Activated CD8-positive, alpha-beta T cell treated with anti-CD3 and anti-CD28 coated beads for 36 hours (primary cell): ENCODE measurements at regions not wholly inside any gene's neighbourhood (a gene's known extent, or its start where the extent isn't known, plus 50 kb on each side); places are given as distances from the start of the nearest gene placed in this dataset.
"Not testable (repeated sequence)": the region's sequence is repeated elsewhere in the genome, so short reads cannot be mapped to it uniquely, and the experiment has no call there.

Source experiments
- ATAC-seq: fragments of 200-7000 bp; cut with Tn5 transposase; one replicate; pipeline ENCODE4 v1.10.0; 2021; ENCODE audit warnings: mild to moderate bottlenecking, moderate library complexity
- CTCF ChIA-PET: fragments of 350-600 bp; sonication (Branson Sonifier 250); formaldehyde crosslinking; loops from one replicate; lab custom pipeline; 2021; ENCODE audit warnings: antibody characterized with exemption; lab: Charles Lee
- POLR2A ChIA-PET: fragments of 350-600 bp; sonication (Branson Sonifier 250); formaldehyde crosslinking; loops from one replicate; lab custom pipeline; 2021; ENCODE audit warnings: antibody characterized with exemption; lab: Charles Lee
- DNase-seq: peaks from one replicate; pipeline ENCODE4 v3.0.0-alpha.2; 2020
- H3K27ac Mint-ChIP-seq: one replicate; pipeline ENCODE4 v1.8.0; 2021; ENCODE audit warnings: mild to moderate bottlenecking, mixed read lengths
- H3K27me3 Mint-ChIP-seq: one replicate; pipeline ENCODE4 v1.8.0; 2021; ENCODE audit warnings: mixed read lengths
- H3K36me3 Mint-ChIP-seq: one replicate; pipeline ENCODE4 v1.8.0; 2021; ENCODE audit warnings: low read depth, mixed read lengths
- H3K4me1 Mint-ChIP-seq: one replicate; pipeline ENCODE4 v1.8.0; 2021; ENCODE audit warnings: low read depth, mixed read lengths
- H3K4me3 Mint-ChIP-seq: one replicate; pipeline ENCODE4 v1.8.0; 2021; ENCODE audit warnings: mild to moderate bottlenecking, moderate library complexity, mixed read lengths
- H3K9me3 Mint-ChIP-seq: one replicate; pipeline ENCODE4 v1.8.0; 2021; ENCODE audit warnings: mixed read lengths
- intact Hi-C: fragments of 100-400 bp; cut with micrococcal nuclease; formaldehyde crosslinking; loops from one replicate; pipeline ENCODE4 v1.10.0; 2022
- TF ChIP-seq, protein P1 (sequence below): fragments of 200-600 bp; IDR thresholded peaks from one replicate; pipeline ENCODE4 v1.8.0; 2022; ENCODE audit warnings: antibody characterized with exemption, mild to moderate bottlenecking

DNA sequence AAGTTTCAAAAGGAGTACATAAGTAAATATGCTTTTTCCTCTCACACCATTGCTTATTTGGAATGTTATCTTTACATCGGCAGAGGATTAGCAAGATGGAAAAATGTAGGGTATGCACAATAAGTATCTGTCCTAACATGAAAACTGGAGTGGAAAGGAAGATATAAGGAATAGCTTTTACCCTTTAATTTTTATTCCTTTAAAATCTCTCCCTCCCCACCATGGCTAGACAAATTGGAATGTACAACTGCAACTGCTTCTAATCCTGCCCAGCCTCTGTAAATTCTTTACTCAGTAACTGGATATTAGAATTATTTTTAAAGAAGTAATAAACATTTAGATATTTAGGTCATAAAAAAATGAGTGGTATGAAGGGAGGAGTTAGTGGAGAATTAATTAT lies 171.5 kb downstream of the PCDH18 start:
- peaks cover 2% of the 10 kb centered on the region for H3K9me3 Mint-ChIP-seq
- DNase-seq (no peak), ATAC-seq (no peak)
- H3K27ac Mint-ChIP-seq, result no peak overlapping the region
- no peaks in the 10 kb centered on the region for H3K36me3 Mint-ChIP-seq
- TF ChIP-seq, protein P1, sequence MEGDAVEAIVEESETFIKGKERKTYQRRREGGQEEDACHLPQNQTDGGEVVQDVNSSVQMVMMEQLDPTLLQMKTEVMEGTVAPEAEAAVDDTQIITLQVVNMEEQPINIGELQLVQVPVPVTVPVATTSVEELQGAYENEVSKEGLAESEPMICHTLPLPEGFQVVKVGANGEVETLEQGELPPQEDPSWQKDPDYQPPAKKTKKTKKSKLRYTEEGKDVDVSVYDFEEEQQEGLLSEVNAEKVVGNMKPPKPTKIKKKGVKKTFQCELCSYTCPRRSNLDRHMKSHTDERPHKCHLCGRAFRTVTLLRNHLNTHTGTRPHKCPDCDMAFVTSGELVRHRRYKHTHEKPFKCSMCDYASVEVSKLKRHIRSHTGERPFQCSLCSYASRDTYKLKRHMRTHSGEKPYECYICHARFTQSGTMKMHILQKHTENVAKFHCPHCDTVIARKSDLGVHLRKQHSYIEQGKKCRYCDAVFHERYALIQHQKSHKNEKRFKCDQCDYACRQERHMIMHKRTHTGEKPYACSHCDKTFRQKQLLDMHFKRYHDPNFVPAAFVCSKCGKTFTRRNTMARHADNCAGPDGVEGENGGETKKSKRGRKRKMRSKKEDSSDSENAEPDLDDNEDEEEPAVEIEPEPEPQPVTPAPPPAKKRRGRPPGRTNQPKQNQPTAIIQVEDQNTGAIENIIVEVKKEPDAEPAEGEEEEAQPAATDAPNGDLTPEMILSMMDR, result no peak
- H3K27me3 Mint-ChIP-seq, result no peaks in the 10 kb centered on the region
- ChIA-PET POLR2A (no interaction called here), CTCF (no interaction called here)
- H3K4me3 Mint-ChIP-seq, result no peak overlapping the region
- H3K4me1 Mint-ChIP-seq, result no peaks in the 10 kb centered on the region
- intact Hi-C loops, result no loop called here

DNA sequence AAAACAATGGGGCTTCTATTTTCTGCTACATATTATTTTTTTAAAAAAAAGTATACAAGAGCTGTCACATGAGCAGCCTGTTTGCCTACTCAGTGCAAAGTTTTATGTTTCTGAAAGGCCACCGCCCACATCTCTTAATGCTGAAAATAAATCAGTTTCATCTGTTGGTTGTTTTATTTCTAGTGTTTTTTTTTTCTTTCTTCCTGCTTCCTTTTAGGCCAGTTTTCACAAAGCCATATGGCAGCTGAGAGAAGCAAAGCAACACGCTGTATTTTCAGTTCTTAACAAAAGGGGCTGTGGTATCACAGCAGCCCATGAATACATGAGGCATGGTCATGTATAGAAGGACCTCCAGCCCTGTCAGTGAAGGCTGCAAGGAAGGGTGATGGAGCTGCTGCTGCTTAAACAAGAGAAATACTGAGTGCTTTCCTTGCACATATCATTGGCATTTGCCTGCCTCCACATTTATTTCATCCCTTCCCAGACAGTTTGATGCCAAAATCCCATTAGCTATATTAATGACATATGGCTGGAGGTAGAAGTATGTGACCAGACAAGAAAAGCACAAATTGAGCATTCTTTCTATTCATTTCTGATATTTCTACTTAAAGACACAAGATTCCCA lies 172.5 kb downstream of the PCDH18 start:
- peaks cover 3% of the 10 kb centered on the region for H3K9me3 Mint-ChIP-seq
- POLR2A ChIA-PET, result no interaction called here
- DNase-seq, result no peak

DNA sequence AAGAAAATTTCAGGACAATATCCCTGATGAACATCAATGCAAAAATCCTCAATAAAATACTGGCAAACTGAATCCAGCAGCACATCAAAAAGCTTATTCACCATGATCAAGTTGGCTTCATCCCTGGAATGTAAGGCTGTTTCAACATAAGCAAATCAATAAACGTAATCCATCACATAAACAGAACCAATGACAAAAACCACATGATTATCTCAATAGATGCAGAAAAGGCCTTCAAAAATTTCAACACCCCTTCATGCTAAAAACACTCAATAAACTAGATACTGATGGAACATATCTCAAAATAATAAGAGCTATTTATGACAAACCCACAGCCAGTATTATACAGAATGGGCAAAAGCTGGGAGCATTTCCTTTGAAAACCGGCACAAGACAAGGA lies 177.7 kb downstream of the PCDH18 start:
- not testable (repeated sequence) for H3K36me3 Mint-ChIP-seq, H3K27ac Mint-ChIP-seq

More for the DNA sequence above, 172.5 kb downstream of the PCDH18 start:
- no peak overlapping the region for H3K27ac Mint-ChIP-seq
- CTCF ChIA-PET, result no interaction called here
- intact Hi-C loops, result no loop called here
- no peaks in the 10 kb centered on the region for H3K27me3 Mint-ChIP-seq
- H3K4me3 Mint-ChIP-seq, result no peak overlapping the region
- H3K4me1 Mint-ChIP-seq, result no peaks in the 10 kb centered on the region
- TF ChIP-seq, protein P1, result no peak
- no peak for ATAC-seq
- no peaks in the 10 kb centered on the region for H3K36me3 Mint-ChIP-seq

DNA sequence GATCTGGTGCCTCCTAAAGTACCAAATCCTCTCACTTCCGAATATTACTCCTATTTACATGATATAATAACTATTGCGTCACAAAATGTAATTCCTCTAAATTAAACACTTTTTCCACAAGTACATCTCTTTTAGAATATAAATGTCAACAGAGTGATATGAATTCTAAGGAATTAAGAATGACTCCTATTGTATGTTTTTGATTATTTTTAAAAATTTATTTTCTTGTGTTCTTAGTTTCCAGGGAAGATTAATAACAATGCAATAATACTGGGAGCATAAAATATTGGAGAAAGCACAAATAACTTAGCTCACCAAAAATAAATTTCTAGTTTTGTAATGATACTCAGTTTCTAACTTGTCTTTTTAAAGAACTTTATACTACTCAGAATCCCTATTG lies 184.9 kb downstream of the PCDH18 start:
- Mint-ChIP-seq H3K36me3 (no peaks in the 10 kb centered on the region), H3K4me3 (no peak overlapping the region), H3K4me1 (no peaks in the 10 kb centered on the region), H3K27ac (no peak overlapping the region), H3K9me3 (peaks cover 9% of the 10 kb centered on the region), H3K27me3 (no peaks in the 10 kb centered on the region)
- ATAC-seq (no peak), DNase-seq (no peak)
- ChIA-PET POLR2A (no interaction called here), CTCF (no interaction called here)
- TF ChIP-seq, protein P1, result no peak
- intact Hi-C loops, result no loop called here

More for the DNA sequence above, 177.7 kb downstream of the PCDH18 start:
- H3K9me3 Mint-ChIP-seq, result peaks cover 19% of the 10 kb centered on the region
- CTCF ChIA-PET, H3K4me3 Mint-ChIP-seq, ATAC-seq, H3K4me1 Mint-ChIP-seq, intact Hi-C loops, H3K27me3 Mint-ChIP-seq, DNase-seq, POLR2A ChIA-PET: not testable (repeated sequence)

DNA sequence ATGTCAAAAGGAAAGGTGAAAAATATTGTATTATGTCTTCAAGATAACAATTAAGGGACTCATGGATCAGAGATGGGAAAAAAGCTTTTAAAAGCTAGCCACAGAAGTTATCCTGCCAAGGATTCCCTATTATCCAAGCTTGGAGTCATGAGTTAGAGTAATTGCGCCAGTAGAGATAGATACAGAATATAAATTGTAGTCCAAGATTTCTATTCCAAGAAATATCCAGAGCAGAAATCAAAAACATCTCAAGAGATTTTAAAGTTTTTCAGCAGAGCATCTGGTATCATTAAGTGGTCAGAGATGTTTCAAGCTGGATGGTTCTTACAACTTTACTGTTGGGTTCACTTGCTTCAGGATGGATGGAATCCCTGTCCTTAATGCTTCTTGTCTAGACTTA lies 186.7 kb downstream of the PCDH18 start:
- TF ChIP-seq, protein P1, result no peak
- DNase-seq, result no peak
- Mint-ChIP-seq H3K27ac (no peak overlapping the region), H3K27me3 (no peaks in the 10 kb centered on the region), H3K4me1 (no peaks in the 10 kb centered on the region), H3K36me3 (no peaks in the 10 kb centered on the region), H3K4me3 (no peak overlapping the region), H3K9me3 (peaks cover 5% of the 10 kb centered on the region)
- POLR2A ChIA-PET, result no interaction called here
- intact Hi-C loops, result no loop called here
- ATAC-seq, result no peak
- CTCF ChIA-PET, result no interaction called here

DNA sequence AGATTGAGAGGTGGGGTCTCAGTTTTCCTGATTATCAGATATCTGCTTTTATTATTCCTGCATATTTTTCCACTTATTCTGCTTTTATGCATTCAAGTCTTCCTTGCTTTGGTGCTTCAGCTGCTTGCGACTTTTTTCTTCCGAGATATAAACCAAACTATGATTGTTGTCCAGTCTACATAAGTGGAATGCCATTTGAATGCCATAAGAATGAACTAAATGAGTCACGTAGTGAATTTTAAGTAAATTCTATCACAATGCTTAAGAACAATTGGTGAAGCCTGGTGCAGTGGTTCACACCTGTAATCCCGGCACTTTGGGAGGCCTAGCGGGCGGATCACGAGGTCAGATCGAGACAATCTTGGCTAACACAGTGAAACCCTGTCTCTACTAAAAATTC lies 189.1 kb downstream of the PCDH18 start:
- ChIA-PET POLR2A (no interaction called here), CTCF (no interaction called here)
- Mint-ChIP-seq H3K27me3 (no peaks in the 10 kb centered on the region), H3K27ac (no peak overlapping the region), H3K4me3 (no peak overlapping the region), H3K36me3 (no peaks in the 10 kb centered on the region), H3K9me3 (no peaks in the 10 kb centered on the region), H3K4me1 (no peaks in the 10 kb centered on the region)
- ATAC-seq (no peak), DNase-seq (no peak)
- TF ChIP-seq, protein P1, result no peak
- intact Hi-C loops, result no loop called here
